ENCODE measurements at regions not wholly inside any gene's neighbourhood (a gene's known extent, or its start where the extent isn't known, plus 50 kb on each side); places are given as distances from the start of the nearest gene placed in this dataset.

DNA sequence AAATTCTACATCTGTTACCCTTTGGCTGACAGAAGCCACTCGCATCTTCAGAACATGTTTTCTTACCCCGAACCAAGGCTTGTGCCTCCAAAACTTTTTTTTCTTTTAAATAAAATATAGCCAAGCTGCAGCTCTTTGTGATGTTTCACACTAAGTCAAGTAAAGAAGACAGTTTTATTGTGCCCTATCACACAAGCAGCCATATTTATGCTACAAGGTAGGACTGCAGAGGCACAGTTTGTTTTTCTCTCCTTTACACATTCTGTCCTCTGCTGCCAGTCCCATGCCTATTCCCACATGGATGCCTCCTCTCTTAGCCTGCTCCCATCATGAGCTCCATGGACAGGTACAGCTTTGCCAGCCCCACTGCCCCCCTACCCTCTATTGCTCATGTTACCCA, 219.6 kb upstream of the THUMPD2 start:
- TF ChIP-seq, protein P1, sequence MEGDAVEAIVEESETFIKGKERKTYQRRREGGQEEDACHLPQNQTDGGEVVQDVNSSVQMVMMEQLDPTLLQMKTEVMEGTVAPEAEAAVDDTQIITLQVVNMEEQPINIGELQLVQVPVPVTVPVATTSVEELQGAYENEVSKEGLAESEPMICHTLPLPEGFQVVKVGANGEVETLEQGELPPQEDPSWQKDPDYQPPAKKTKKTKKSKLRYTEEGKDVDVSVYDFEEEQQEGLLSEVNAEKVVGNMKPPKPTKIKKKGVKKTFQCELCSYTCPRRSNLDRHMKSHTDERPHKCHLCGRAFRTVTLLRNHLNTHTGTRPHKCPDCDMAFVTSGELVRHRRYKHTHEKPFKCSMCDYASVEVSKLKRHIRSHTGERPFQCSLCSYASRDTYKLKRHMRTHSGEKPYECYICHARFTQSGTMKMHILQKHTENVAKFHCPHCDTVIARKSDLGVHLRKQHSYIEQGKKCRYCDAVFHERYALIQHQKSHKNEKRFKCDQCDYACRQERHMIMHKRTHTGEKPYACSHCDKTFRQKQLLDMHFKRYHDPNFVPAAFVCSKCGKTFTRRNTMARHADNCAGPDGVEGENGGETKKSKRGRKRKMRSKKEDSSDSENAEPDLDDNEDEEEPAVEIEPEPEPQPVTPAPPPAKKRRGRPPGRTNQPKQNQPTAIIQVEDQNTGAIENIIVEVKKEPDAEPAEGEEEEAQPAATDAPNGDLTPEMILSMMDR (IDR thresholded peaks at IDR 0.05) = no peak
- no peak for TF ChIP-seq EP300 (IDR thresholded peaks at IDR 0.05)
- TF ChIP-seq POLR2A (IDR thresholded peaks at IDR 0.05) = no peak
